ENCODE measurements at regions not wholly inside any gene's neighbourhood (a gene's known extent, or its start where the extent isn't known, plus 50 kb on each side); places are given as distances from the start of the nearest gene placed in this dataset.

DNA sequence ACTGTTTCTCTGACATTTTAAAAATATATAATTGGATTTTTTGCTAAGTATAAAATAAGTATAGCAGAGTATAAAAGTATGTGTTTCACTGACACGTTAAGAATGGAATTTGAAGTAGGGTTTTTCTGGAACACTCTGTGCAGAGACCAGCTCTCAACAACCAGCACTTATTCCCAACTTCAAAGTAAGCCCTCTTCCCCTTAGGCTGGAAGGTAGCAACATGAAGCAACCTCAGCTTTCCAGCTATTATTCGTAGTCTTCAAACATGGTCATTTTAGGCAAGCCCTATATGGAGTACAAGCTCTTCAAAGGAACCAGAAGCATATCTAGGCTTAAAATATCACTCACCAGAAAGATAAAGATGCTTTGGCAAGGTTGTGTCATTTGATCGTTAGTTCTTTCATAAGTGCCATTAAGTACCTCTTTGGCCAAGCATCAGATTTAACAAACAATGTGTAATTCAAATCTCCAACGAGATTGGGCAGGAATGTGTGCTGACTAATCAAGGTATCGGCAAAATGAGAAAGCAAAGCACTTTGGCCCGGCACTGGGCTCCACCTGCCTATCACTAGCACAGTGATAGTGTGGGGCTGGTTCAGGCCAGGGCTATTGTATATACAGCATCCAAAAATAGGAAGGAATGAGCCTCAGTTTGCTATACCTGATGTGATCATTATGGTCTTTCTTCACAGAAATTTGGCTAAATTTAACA, 95.9 kb upstream of the FREM2 start:
- TF ChIP-seq, protein P1, sequence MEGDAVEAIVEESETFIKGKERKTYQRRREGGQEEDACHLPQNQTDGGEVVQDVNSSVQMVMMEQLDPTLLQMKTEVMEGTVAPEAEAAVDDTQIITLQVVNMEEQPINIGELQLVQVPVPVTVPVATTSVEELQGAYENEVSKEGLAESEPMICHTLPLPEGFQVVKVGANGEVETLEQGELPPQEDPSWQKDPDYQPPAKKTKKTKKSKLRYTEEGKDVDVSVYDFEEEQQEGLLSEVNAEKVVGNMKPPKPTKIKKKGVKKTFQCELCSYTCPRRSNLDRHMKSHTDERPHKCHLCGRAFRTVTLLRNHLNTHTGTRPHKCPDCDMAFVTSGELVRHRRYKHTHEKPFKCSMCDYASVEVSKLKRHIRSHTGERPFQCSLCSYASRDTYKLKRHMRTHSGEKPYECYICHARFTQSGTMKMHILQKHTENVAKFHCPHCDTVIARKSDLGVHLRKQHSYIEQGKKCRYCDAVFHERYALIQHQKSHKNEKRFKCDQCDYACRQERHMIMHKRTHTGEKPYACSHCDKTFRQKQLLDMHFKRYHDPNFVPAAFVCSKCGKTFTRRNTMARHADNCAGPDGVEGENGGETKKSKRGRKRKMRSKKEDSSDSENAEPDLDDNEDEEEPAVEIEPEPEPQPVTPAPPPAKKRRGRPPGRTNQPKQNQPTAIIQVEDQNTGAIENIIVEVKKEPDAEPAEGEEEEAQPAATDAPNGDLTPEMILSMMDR (conservative IDR thresholded peaks at IDR 0.05; ENCODE audit: low read length): no peak
- no peak for TF ChIP-seq EZH2phosphoT487 (IDR thresholded peaks at IDR 0.05; ENCODE audit: borderline replicate concordance, low read depth, low read length)

Measured in OCI-LY7 (cell line).